IMR-90 (cell line): ENCODE measurements at regions not wholly inside any gene's neighbourhood (a gene's known extent, or its start where the extent isn't known, plus 50 kb on each side); places are given as distances from the start of the nearest gene placed in this dataset.

Experiments
- ATAC-seq: fragments of 200-7000 bp; cut with Tn5 transposase; 2 replicates; pipeline ENCODE4 v1.9.1; 2020; ENCODE audit warnings: low read depth, mild to moderate bottlenecking, moderate library complexity
- BruUV-seq: library from RNA; stranded (reverse); fragments of 400-500 nt; replicated peaks from 2 replicates; lab custom pipeline; 2021; lab: Mats Ljungman, UMichigan
- CTCF ChIA-PET: fragments of 300-600 bp; formaldehyde crosslinking; extraction: SDS; loops from one replicate; lab custom pipeline; 2021; ENCODE audit warnings: antibody characterized with exemption; lab: Yijun Ruan, JAX
- POLR2A ChIA-PET: fragments of 300-600 bp; sonication (Branson Sonifier 250); formaldehyde crosslinking; loops from one replicate; lab custom pipeline; 2022; ENCODE audit warnings: antibody characterized with exemption; ENCODE audit not compliant: unreplicated experiment; lab: Charles Lee
- DNase-seq: peaks from one replicate; pipeline ENCODE4 v3.0.0; 2013
- H2AFZ ChIP-seq: replicated peaks from 2 replicates; pipeline ENCODE3; 2013; ENCODE audit warnings: low read length, mild to moderate bottlenecking; ENCODE audit not compliant: poor library complexity
- H2AK5ac ChIP-seq: 2 replicates; pipeline ENCODE4 v1.6.1; 2013; ENCODE audit warnings: low read depth, low read length, inconsistent platforms
- H2AK9ac ChIP-seq: replicated peaks from 2 replicates; pipeline ENCODE3; 2013; ENCODE audit warnings: mild to moderate bottlenecking, low read depth, low read length, moderate library complexity; ENCODE audit not compliant: poor library complexity
- H2BK120ac ChIP-seq: 2 replicates; pipeline ENCODE4 v1.6.1; 2013; ENCODE audit warnings: low read depth, low read length, inconsistent platforms
- H2BK15ac ChIP-seq: 3 replicates; pipeline ENCODE4 v1.6.1; 2013; ENCODE audit warnings: low read depth, low read length, inconsistent platforms
- H2BK20ac ChIP-seq: 2 replicates; pipeline ENCODE4 v1.6.1; 2013; ENCODE audit warnings: low read depth, mild to moderate bottlenecking, inconsistent platforms, low read length, moderate library complexity
- H2BK5ac ChIP-seq: 2 replicates; pipeline ENCODE4 v1.6.1; 2013; ENCODE audit warnings: mild to moderate bottlenecking, low read depth, low read length, inconsistent platforms; ENCODE audit not compliant: poor library complexity, severe bottlenecking
- H3K14ac ChIP-seq: replicated peaks from 2 replicates; pipeline ENCODE4 v1.6.1; 2013; ENCODE audit warnings: low read depth, low read length, inconsistent platforms
- H3K18ac ChIP-seq: 2 replicates; pipeline ENCODE4 v1.6.1; 2013; ENCODE audit warnings: low read depth, low read length, control low read depth
- H3K23ac ChIP-seq: 2 replicates; pipeline ENCODE4 v1.6.1; 2013; ENCODE audit warnings: low read depth, low read length, inconsistent platforms
- H3K27ac ChIP-seq: 2 replicates; pipeline ENCODE4 v1.5.1; 2013; ENCODE audit warnings: mild to moderate bottlenecking, control low read depth, low read length; ENCODE audit not compliant: insufficient read depth
- H3K27me3 ChIP-seq: 2 replicates; pipeline ENCODE4 v1.6.1; 2013; ENCODE audit warnings: low read length; ENCODE audit not compliant: control insufficient read depth, insufficient read depth
- H3K36me3 ChIP-seq: 2 replicates; pipeline ENCODE4 v1.6.1; 2013; ENCODE audit warnings: low read length, mixed read lengths; ENCODE audit not compliant: control insufficient read depth, insufficient read depth
- H3K4ac ChIP-seq: 2 replicates; pipeline ENCODE4 v1.6.1; 2013; ENCODE audit warnings: low read depth, low read length, inconsistent platforms
- H3K4me1 ChIP-seq: 2 replicates; pipeline ENCODE4 v1.6.1; 2013; ENCODE audit warnings: low read length, mixed read lengths; ENCODE audit not compliant: control insufficient read depth, insufficient read depth
- H3K4me2 ChIP-seq: 2 replicates; pipeline ENCODE4 v1.6.1; 2013; ENCODE audit warnings: low read depth, mild to moderate bottlenecking, control low read depth, low read length, moderate library complexity
- H3K4me3 ChIP-seq: 2 replicates; pipeline ENCODE4 v1.5.1; 2013; ENCODE audit warnings: low read depth, mild to moderate bottlenecking, control low read depth, low read length, moderate library complexity; ENCODE audit not compliant: insufficient read depth
- H3K56ac ChIP-seq: 2 replicates; pipeline ENCODE4 v1.6.1; 2013; ENCODE audit warnings: low read length, inconsistent platforms; ENCODE audit not compliant: insufficient read depth; ENCODE audit errors: extremely low read depth
- H3K79me1 ChIP-seq, 2 experiments: 2 replicates each; pipeline ENCODE4 v1.6.1; 2013; ENCODE audit warnings: low read length in 2 of 2, inconsistent platforms in 1 of 2, low read depth in 1 of 2
- H3K9ac ChIP-seq: 2 replicates; pipeline ENCODE4 v1.6.1; 2013; ENCODE audit warnings: low read depth, low read length, control low read depth
- H3K9me1 ChIP-seq: 2 replicates; pipeline ENCODE4 v1.6.1; 2013; ENCODE audit warnings: low read length, inconsistent platforms; ENCODE audit not compliant: insufficient read depth
- H3K9me3 ChIP-seq: 2 replicates; pipeline ENCODE4 v1.6.1; 2013; ENCODE audit warnings: low read length; ENCODE audit not compliant: control insufficient read depth, insufficient read depth
- H4K20me1 ChIP-seq: 2 replicates; pipeline ENCODE4 v1.6.1; 2013; ENCODE audit warnings: low read length, inconsistent platforms; ENCODE audit not compliant: insufficient read depth
- H4K5ac ChIP-seq: 2 replicates; pipeline ENCODE4 v1.6.1; 2013; ENCODE audit warnings: mild to moderate bottlenecking, low read depth, low read length, control low read depth
- H4K8ac ChIP-seq, 2 experiments: 2 replicates each; pipeline ENCODE4 v1.6.1; 2013; ENCODE audit warnings: low read depth in 2 of 2, low read length in 2 of 2, control low read depth in 1 of 2, inconsistent platforms in 1 of 2
- H4K91ac ChIP-seq: 2 replicates; pipeline ENCODE4 v1.6.1; 2013; ENCODE audit warnings: low read depth, low read length, inconsistent platforms; ENCODE audit not compliant: insufficient read depth
- BHLHE40 ChIP-seq: fragments of 150-350 bp; IDR thresholded peaks from 2 replicates; pipeline ENCODE4 v1.6.1; 2016; ENCODE audit warnings: mild to moderate bottlenecking, low read depth, low read length
- CEBPB ChIP-seq: IDR thresholded peaks from 2 replicates; pipeline ENCODE4 v1.6.1; 2012; ENCODE audit warnings: low read depth, low read length, improper control_type of control experiment
- CHD1 ChIP-seq: IDR thresholded peaks from 2 replicates; pipeline ENCODE4 v1.6.1; 2012; ENCODE audit warnings: low read depth, low read length, improper control_type of control experiment
- FOS ChIP-seq: fragments of 150-350 bp; IDR thresholded peaks from 2 replicates; pipeline ENCODE4 v1.6.1; 2016; ENCODE audit warnings: low read depth, low read length
- MAFK ChIP-seq: IDR thresholded peaks from 2 replicates; pipeline ENCODE4 v1.6.1; 2012; ENCODE audit warnings: low read depth, low read length, improper control_type of control experiment
- MAZ ChIP-seq: IDR thresholded peaks from 2 replicates; pipeline ENCODE4 v1.6.1; 2012; ENCODE audit warnings: low read depth, mild to moderate bottlenecking, low read length, improper control_type of control experiment, moderate library complexity, borderline replicate concordance
- MXI1 ChIP-seq: IDR thresholded peaks from 2 replicates; pipeline ENCODE4 v1.6.1; 2012; ENCODE audit warnings: low read depth, mild to moderate bottlenecking, low read length, moderate library complexity, borderline replicate concordance
- NFE2L2 ChIP-seq: fragments of 150-350 bp; IDR thresholded peaks from 2 replicates; pipeline ENCODE4 v1.6.1; 2016; ENCODE audit warnings: low read depth, mild to moderate bottlenecking, low read length
- POLR2A ChIP-seq: IDR thresholded peaks from 2 replicates; pipeline ENCODE4 v1.6.1; 2012; ENCODE audit warnings: mild to moderate bottlenecking, low read depth, low read length
- RAD21 ChIP-seq: IDR thresholded peaks from 2 replicates; pipeline ENCODE4 v1.6.1; 2012; ENCODE audit warnings: low read length, improper control_type of control experiment
- RCOR1 ChIP-seq: IDR thresholded peaks from 2 replicates; pipeline ENCODE4 v1.6.1; 2012; ENCODE audit warnings: mild to moderate bottlenecking, low read length, improper control_type of control experiment; ENCODE audit not compliant: insufficient replicate concordance
- RFX5 ChIP-seq: IDR thresholded peaks from 2 replicates; pipeline ENCODE4 v1.8.0; 2012; ENCODE audit warnings: low read depth, mild to moderate bottlenecking, low read length, moderate library complexity
- SMC3 ChIP-seq: fragments of 150-350 bp; IDR thresholded peaks from 2 replicates; pipeline ENCODE4 v1.6.1; 2016; ENCODE audit warnings: low read depth, mild to moderate bottlenecking, antibody characterized with exemption, low read length, moderate library complexity
- WGBS, 2 experiments: methylation state at CpG; one replicate each; pipeline versions ENCODE4 v1.1.5 to v1.1.7; 2013; ENCODE audit warnings: missing lambda C conversion rate in 2 of 2; ENCODE audit not compliant: insufficient read length in 1 of 2; ENCODE audit errors: extremely low coverage in 2 of 2; 5-methylcytosine and 5-hydroxymethylcytosine counted together
- dilution Hi-C: fragments of 300-500 bp; cut with HindIII; formaldehyde crosslinking; loops from one replicate; pipeline ENCODE4 v1.14.3; 2018; ENCODE audit warnings: low sequenced_read_pairs; ENCODE audit not compliant: unreplicated experiment
- in situ Hi-C: fragments of 300-500 bp; cut with MboI; formaldehyde crosslinking; loops from 3 replicates; pipeline ENCODE4 v1.14.3; 2019; ENCODE audit warnings: low sequenced_read_pairs, inconsistent platforms, mixed read lengths
- intact Hi-C: fragments of 100-400 bp; cut with micrococcal nuclease; formaldehyde crosslinking; loops from 2 replicates; pipeline ENCODE4 v1.10.0; 2022
- TF ChIP-seq, protein P1 (sequence below): conservative IDR thresholded peaks from 2 replicates; pipeline ENCODE4 v1.5.1; 2012; ENCODE audit warnings: mild to moderate bottlenecking, low read depth, low read length, improper control_type of control experiment
- TF ChIP-seq, protein P2 (sequence below): fragments of 150-350 bp; IDR thresholded peaks from 2 replicates; pipeline ENCODE4 v1.6.1; 2016; ENCODE audit warnings: low read depth, mild to moderate bottlenecking, low read length, moderate library complexity, borderline replicate concordance
- TF ChIP-seq, protein P3 (sequence below): fragments of 150-350 bp; IDR thresholded peaks from 2 replicates; pipeline ENCODE4 v1.6.1; 2017; ENCODE audit warnings: mild to moderate bottlenecking, antibody characterized with exemption, low read length, low read depth

DNA sequence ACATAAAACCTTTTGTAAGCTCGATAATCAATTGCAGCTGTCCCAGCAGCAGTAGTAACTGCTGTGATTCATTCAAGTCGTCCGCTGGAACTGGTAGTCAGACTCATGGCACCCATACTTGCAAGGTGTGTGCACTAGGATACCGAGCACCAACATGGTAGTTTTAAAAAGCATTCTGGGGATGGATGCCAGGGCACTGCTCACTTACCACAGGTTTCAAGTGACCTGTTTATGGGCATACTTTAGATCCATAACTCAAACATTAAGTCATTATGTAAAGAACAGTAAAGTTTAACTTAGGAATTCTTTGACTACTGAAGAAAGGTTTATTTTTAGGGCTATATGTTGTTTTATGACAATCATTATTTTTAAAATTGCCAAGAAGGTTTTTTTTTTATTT is 2277.6 kb downstream of the MAT2B start:
- Histone ChIP-seq H2BK20ac (no peak overlapping the region), H3K4ac (no peak overlapping the region), H3K36me3 (no peaks in the 10 kb centered on the region), H3K27ac (no peak overlapping the region), H2AK5ac (no peak overlapping the region), H3K9ac (no peak overlapping the region), H3K79me1 (no peaks in the 10 kb centered on the region), H3K27me3 (no peaks in the 10 kb centered on the region), H2BK15ac (no peak overlapping the region), H3K14ac (no peak overlapping the region), H3K56ac (no peak overlapping the region), H3K9me3 (peaks cover 4% of the 10 kb centered on the region; the same call in 1 of the 2 replicates), H3K4me2 (no peak overlapping the region), H4K5ac (no peak overlapping the region), H2AFZ (no peak overlapping the region), H3K9me1 (no peaks in the 10 kb centered on the region), H3K23ac (no peak overlapping the region), H4K8ac (no peak overlapping the region), H2AK9ac (no peak overlapping the region), H2BK120ac (no peak overlapping the region), H3K18ac (no peak overlapping the region), H3K4me1 (no peaks in the 10 kb centered on the region), H4K91ac (no peak overlapping the region), H2BK5ac (no peak overlapping the region), H3K4me3 (no peak overlapping the region), H4K20me1 (no peaks in the 10 kb centered on the region)
- DNase-seq (no peak), ATAC-seq (no peak)
- no TSS peak for BruUV-seq
- dilution Hi-C loops: no loop called here
- no CpG with 5 or more reads among the region's 4 CpGs for WGBS, 2 experiments
- intact Hi-C loops: no loop called here
- in situ Hi-C loops: no loop called here
- ChIA-PET CTCF (no interaction called here), POLR2A (no interaction called here)
- TF ChIP-seq RAD21 (no peak), CHD1 (no peak), NFE2L2 (no peak), RCOR1 (no peak), MAFK (no peak), FOS (no peak), CEBPB (no peak), RFX5 (no peak), BHLHE40 (no peak), MAZ (no peak), POLR2A (no peak), SMC3 (no peak), MXI1 (no peak)
- TF ChIP-seq, protein P1, sequence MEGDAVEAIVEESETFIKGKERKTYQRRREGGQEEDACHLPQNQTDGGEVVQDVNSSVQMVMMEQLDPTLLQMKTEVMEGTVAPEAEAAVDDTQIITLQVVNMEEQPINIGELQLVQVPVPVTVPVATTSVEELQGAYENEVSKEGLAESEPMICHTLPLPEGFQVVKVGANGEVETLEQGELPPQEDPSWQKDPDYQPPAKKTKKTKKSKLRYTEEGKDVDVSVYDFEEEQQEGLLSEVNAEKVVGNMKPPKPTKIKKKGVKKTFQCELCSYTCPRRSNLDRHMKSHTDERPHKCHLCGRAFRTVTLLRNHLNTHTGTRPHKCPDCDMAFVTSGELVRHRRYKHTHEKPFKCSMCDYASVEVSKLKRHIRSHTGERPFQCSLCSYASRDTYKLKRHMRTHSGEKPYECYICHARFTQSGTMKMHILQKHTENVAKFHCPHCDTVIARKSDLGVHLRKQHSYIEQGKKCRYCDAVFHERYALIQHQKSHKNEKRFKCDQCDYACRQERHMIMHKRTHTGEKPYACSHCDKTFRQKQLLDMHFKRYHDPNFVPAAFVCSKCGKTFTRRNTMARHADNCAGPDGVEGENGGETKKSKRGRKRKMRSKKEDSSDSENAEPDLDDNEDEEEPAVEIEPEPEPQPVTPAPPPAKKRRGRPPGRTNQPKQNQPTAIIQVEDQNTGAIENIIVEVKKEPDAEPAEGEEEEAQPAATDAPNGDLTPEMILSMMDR: no peak
- TF ChIP-seq, protein P2, sequence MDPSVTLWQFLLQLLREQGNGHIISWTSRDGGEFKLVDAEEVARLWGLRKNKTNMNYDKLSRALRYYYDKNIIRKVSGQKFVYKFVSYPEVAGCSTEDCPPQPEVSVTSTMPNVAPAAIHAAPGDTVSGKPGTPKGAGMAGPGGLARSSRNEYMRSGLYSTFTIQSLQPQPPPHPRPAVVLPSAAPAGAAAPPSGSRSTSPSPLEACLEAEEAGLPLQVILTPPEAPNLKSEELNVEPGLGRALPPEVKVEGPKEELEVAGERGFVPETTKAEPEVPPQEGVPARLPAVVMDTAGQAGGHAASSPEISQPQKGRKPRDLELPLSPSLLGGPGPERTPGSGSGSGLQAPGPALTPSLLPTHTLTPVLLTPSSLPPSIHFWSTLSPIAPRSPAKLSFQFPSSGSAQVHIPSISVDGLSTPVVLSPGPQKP: no peak
- TF ChIP-seq, protein P3, sequence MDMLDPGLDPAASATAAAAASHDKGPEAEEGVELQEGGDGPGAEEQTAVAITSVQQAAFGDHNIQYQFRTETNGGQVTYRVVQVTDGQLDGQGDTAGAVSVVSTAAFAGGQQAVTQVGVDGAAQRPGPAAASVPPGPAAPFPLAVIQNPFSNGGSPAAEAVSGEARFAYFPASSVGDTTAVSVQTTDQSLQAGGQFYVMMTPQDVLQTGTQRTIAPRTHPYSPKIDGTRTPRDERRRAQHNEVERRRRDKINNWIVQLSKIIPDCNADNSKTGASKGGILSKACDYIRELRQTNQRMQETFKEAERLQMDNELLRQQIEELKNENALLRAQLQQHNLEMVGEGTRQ: no peak
